Stimulated activated CD4-positive, alpha-beta T cell treated with anti-CD3 and anti-CD28 coated beads, TNF-alpha, amount 100 ng/mL, for 1 hour (primary cell): ENCODE measurements at regions not wholly inside any gene's neighbourhood (a gene's known extent, or its start where the extent isn't known, plus 50 kb on each side); places are given as distances from the start of the nearest gene placed in this dataset.

ENCODE experiments used
- DNase-seq, 3 donors: peaks; one replicate each; pipeline ENCODE4 v3.0.0-alpha.2; 2020; ENCODE audit warnings: low read depth in 3 of 3, low spot score in 1 of 3

- no peak for DNase-seq
These were observed 96.7 kb upstream of the CCDC196 start for GRCh38 chr14:66389481-66389880.

- no peak for DNase-seq
These were observed 90.9 kb upstream of the CCDC196 start for GRCh38 chr14:66395300-66395699.

GRCh38 chr14:66396164-66396563 lies 90.0 kb upstream of the CCDC196 start:
- no peak for DNase-seq

- DNase-seq, result no peak
These were observed 87.7 kb upstream of the CCDC196 start for GRCh38 chr14:66398437-66398836.

GRCh38 chr14:66401449-66402095 lies 84.6 kb upstream of the CCDC196 start:
- no peak for DNase-seq

GRCh38 chr14:66403183-66403582 lies 83.0 kb upstream of the CCDC196 start:
- DNase-seq, result no peak

- DNase-seq, result no peak
These were observed 82.1 kb upstream of the CCDC196 start for GRCh38 chr14:66404051-66404545.

- DNase-seq, result no peak
These were observed 81.0 kb upstream of the CCDC196 start for GRCh38 chr14:66405158-66405557.

GRCh38 chr14:66413901-66414300 lies 72.3 kb upstream of the CCDC196 start:
- DNase-seq, result no peak

- no peak for DNase-seq
These were observed 71.7 kb upstream of the CCDC196 start for GRCh38 chr14:66414511-66414910.

GRCh38 chr14:66420251-66421006 lies 65.7 kb upstream of the CCDC196 start:
- no peak for DNase-seq

GRCh38 chr14:66421990-66422946 lies 63.9 kb upstream of the CCDC196 start:
- DNase-seq, result no peak

- DNase-seq, result no peak
These were observed 60.8 kb upstream of the CCDC196 start for GRCh38 chr14:66425402-66425801.

- no peak for DNase-seq
These were observed 59.7 kb upstream of the CCDC196 start for GRCh38 chr14:66426451-66426850.

GRCh38 chr14:66432334-66432733 lies 53.8 kb upstream of the CCDC196 start:
- no peak for DNase-seq

GRCh38 chr14:66434464-66434863 lies 51.7 kb upstream of the CCDC196 start:
- DNase-seq, result no peak

GRCh38 chr14:66435683-66436082 lies 50.5 kb upstream of the CCDC196 start:
- DNase-seq, result no peak
